ENCODE measurements at regions not wholly inside any gene's neighbourhood (a gene's known extent, or its start where the extent isn't known, plus 50 kb on each side); places are given as distances from the start of the nearest gene placed in this dataset.

GRCh38 chr18:45155526-45155925 is 459.8 kb upstream of the SLC14A2 start:
- TF ChIP-seq CTCF (conservative IDR thresholded peaks at IDR 0.05; ENCODE audit: low read depth in 2 of 2) (no peak), POLR2AphosphoS5 (IDR thresholded peaks at IDR 0.05; ENCODE audit: low read depth) (no peak), EZH2phosphoT487 (IDR thresholded peaks at IDR 0.05; ENCODE audit: unreplicated experiment) (no peak), EZH2 (IDR thresholded peaks at IDR 0.05; ENCODE audit: low read depth, unreplicated experiment) (no peak)
